Panc1 (cell line): ENCODE measurements at regions not wholly inside any gene's neighbourhood (a gene's known extent, or its start where the extent isn't known, plus 50 kb on each side); places are given as distances from the start of the nearest gene placed in this dataset.

Experiments
- ATAC-seq: fragments of 200-7000 bp; cut with Tn5 transposase; 2 replicates; pipeline ENCODE4 v1.9.1; 2020; ENCODE audit warnings: mild to moderate bottlenecking, moderate library complexity
- BruUV-seq: library from RNA; stranded (reverse); fragments of 400-500 nt; replicated peaks from 2 replicates; lab custom pipeline; 2021; lab: Mats Ljungman, UMichigan
- CTCF ChIA-PET: fragments of 300-600 bp; sonication (Branson Sonifier 250); formaldehyde crosslinking; loops from one replicate; lab custom pipeline; 2022; ENCODE audit warnings: antibody characterized with exemption; lab: Charles Lee
- POLR2A ChIA-PET: fragments of 300-600 bp; sonication (Branson Sonifier 250); formaldehyde crosslinking; loops from one replicate; lab custom pipeline; 2022; ENCODE audit warnings: antibody characterized with exemption; lab: Charles Lee
- DNase-seq: peaks from one replicate; pipeline ENCODE4 v3.0.0-alpha.2; 2010; ENCODE audit warnings: low read depth, low spot score
- H3K27ac ChIP-seq: 2 replicates; pipeline ENCODE4 v1.5.1; 2011; ENCODE audit warnings: mild to moderate bottlenecking, low read length, inconsistent platforms
- H3K27me3 ChIP-seq: fragments of 200-500 bp; sonication (Bioruptor generic); 2 replicates; pipeline ENCODE4 v1.6.0; 2014; ENCODE audit warnings: low read length, inconsistent platforms; ENCODE audit not compliant: control insufficient read depth, insufficient read depth
- H3K36me3 ChIP-seq: fragments of 200-500 bp; sonication (Bioruptor generic); 2 replicates; pipeline ENCODE4 v1.5.1; 2014; ENCODE audit warnings: inconsistent platforms, mild to moderate bottlenecking, low read length, moderate library complexity; ENCODE audit not compliant: control insufficient read depth, insufficient read depth
- H3K4me1 ChIP-seq: 2 replicates; pipeline ENCODE4 v1.5.1; 2011; ENCODE audit warnings: inconsistent platforms, mild to moderate bottlenecking, low read length, moderate library complexity; ENCODE audit not compliant: control insufficient read depth, insufficient read depth
- H3K4me3 ChIP-seq, 2 experiments: 2 replicates each; pipeline ENCODE4 v1.5.1; 2011 to 2012; ENCODE audit warnings: low read depth in 2 of 2, low read length in 2 of 2, mild to moderate bottlenecking in 2 of 2, inconsistent platforms in 1 of 2, moderate library complexity in 1 of 2
- H3K9me3 ChIP-seq: fragments of 200-500 bp; sonication (Bioruptor generic); 2 replicates; pipeline ENCODE4 v1.5.1; 2014; ENCODE audit warnings: low read depth, mild to moderate bottlenecking, inconsistent platforms, low read length, moderate library complexity; ENCODE audit not compliant: control insufficient read depth, insufficient read depth
- CTCF ChIP-seq: fragments of 450-650 bp; IDR thresholded peaks from 2 replicates; pipeline ENCODE4 v1.5.1; 2017; ENCODE audit warnings: mild to moderate bottlenecking
- POLR2AphosphoS5 ChIP-seq: IDR thresholded peaks from 2 replicates; pipeline ENCODE4 v1.6.1; 2012; ENCODE audit warnings: mild to moderate bottlenecking, low read depth, low read length, moderate library complexity
- REST ChIP-seq, 2 experiments: IDR thresholded peaks; 2 replicates each; pipeline ENCODE4 v1.6.1; 2011 to 2012; ENCODE audit warnings: low read depth in 2 of 2, control low read depth in 1 of 2, low read length in 1 of 2, mild to moderate bottlenecking in 1 of 2, moderate library complexity in 1 of 2; ENCODE audit not compliant: insufficient read depth in 1 of 2
- SIN3A ChIP-seq: IDR thresholded peaks from 2 replicates; pipeline ENCODE4 v1.6.1; 2012; ENCODE audit warnings: low read depth, mild to moderate bottlenecking, low read length, moderate library complexity, borderline replicate concordance; ENCODE audit not compliant: insufficient read depth
- TCF7L2 ChIP-seq: IDR thresholded peaks from 2 replicates; pipeline ENCODE4 v1.6.1; 2011; ENCODE audit warnings: mild to moderate bottlenecking, low read depth, low read length, inconsistent platforms
- in situ Hi-C: cut with HindIII; loops from 2 replicates; pipeline ENCODE4 v1.10.0; 2016; ENCODE audit warnings: low sequenced_read_pairs, low pct_unique_long_range_greater_than_20kb
- intact Hi-C: fragments of 100-400 bp; cut with micrococcal nuclease; formaldehyde crosslinking; loops from one replicate; pipeline ENCODE4 v1.10.0; 2022; ENCODE audit not compliant: unreplicated experiment

- in situ Hi-C loops (no loop called here), intact Hi-C loops (no loop called here)
- peak; percentile 52 for ATAC-seq
- H3K4me3 ChIP-seq: no peak overlapping the region
- TF ChIP-seq REST (IDR thresholded peaks at IDR 0.05; ENCODE audit: insufficient read depth in 1 of 2, low read depth in 2 of 2, low read length in 1 of 2) (no peak), CTCF (no peak), POLR2AphosphoS5 (no peak), SIN3A (no peak), TCF7L2 (no peak; the same call in 1 of the 2 replicates)
- H3K36me3 ChIP-seq: no peaks in the 10 kb centered on the region
- BruUV-seq: no TSS peak
- peaks cover 40% of the 10 kb centered on the region for H3K4me1 ChIP-seq
- ChIA-PET CTCF (interaction anchor here (0.6 kb wide), 1 partner anchor 184 kb away, joined by 4 read pairs; no protein-coding TSS in a partner anchor), POLR2A (interaction anchor here (0.7 kb wide), 1 partner anchor 148 kb away, joined by 3 read pairs; no protein-coding TSS in a partner anchor)
- no peaks in the 10 kb centered on the region for H3K9me3 ChIP-seq
- H3K27me3 ChIP-seq: no peaks in the 10 kb centered on the region
- no peak for DNase-seq
- peak overlapping the region; percentile 19; the same call in 1 of the 2 replicates for H3K27ac ChIP-seq
Observed at GRCh38 chr7:131016230-131016629, 282.2 kb upstream of the KLF14 start.

GRCh38 chr7:131019351-131019750 lies 285.3 kb upstream of the KLF14 start:
- Histone ChIP-seq H3K27ac (no peak overlapping the region), H3K4me1 (peaks cover 19% of the 10 kb centered on the region), H3K4me3 (no peak overlapping the region), H3K36me3 (no peaks in the 10 kb centered on the region), H3K27me3 (no peaks in the 10 kb centered on the region), H3K9me3 (no peaks in the 10 kb centered on the region)
- ChIA-PET POLR2A (no interaction called here), CTCF (interaction anchor here (0.9 kb wide), 1 partner anchor 37 kb away, joined by 3 read pairs; no protein-coding TSS in a partner anchor)
- DNase-seq (no peak), ATAC-seq (no peak)
- in situ Hi-C loops: no loop called here
- no peak for TF ChIP-seq REST (IDR thresholded peaks at IDR 0.05; ENCODE audit: insufficient read depth in 1 of 2, low read depth in 2 of 2, low read length in 1 of 2)
- TF ChIP-seq TCF7L2: no peak
- no peak for TF ChIP-seq SIN3A
- no peak for TF ChIP-seq POLR2AphosphoS5
- TF ChIP-seq CTCF: no peak
- intact Hi-C loops: no loop called here
- BruUV-seq: no TSS peak
